HG02588 (cell line): ENCODE measurements at regions not wholly inside any gene's neighbourhood (a gene's known extent, or its start where the extent isn't known, plus 50 kb on each side); places are given as distances from the start of the nearest gene placed in this dataset.

Experiments
- ATAC-seq: cut with Tn5 transposase; IDR thresholded peaks from one replicate; pipeline ENCODE4 v1.9.1; 2021; ENCODE audit warnings: mild to moderate bottlenecking, moderate library complexity; ENCODE audit not compliant: unreplicated experiment

- no peak for ATAC-seq
Observed at GRCh38 chr5:120738568-120738967, 274.5 kb downstream of the PRR16 start.

DNA sequence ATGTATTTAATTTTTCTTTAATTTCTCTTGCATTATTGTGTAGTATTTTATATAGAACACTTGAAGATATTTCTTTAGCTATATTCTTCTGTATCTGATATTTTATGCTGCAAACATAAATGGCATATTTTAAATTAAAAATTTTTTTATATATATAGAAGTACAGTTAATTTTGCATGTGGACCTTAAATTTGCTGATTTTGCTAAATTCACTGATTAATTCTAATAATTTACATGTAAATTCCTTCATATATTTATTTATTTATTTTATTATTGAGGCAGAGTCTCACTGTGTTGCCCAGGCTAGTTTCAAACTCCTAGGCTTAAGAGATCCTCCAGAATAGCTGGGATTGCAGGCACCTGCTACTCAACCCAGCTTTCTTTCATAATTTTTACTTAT lies 276.9 kb downstream of the PRR16 start:
- ATAC-seq: no peak

GRCh38 chr5:120748474-120748873 lies 284.4 kb downstream of the PRR16 start:
- no peak for ATAC-seq

DNA sequence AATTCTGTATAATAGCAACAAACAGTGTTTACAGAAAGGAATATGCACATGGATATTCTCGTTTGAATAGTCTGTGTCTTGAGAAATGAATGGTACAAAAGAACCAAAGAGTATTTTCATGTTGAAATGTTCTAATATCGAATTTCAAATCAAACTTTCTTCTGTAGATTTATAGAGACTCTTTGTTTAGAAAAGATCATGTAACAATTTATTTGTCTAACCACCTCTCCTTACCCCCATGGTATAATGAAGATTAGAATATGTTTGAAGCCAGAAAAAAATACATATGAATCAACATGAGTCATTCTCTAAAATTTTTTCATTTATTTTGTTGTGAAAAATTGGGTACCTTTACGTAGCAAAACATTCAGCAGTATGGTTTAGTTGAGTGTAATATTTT lies 285.6 kb downstream of the PRR16 start:
- no peak for ATAC-seq

DNA sequence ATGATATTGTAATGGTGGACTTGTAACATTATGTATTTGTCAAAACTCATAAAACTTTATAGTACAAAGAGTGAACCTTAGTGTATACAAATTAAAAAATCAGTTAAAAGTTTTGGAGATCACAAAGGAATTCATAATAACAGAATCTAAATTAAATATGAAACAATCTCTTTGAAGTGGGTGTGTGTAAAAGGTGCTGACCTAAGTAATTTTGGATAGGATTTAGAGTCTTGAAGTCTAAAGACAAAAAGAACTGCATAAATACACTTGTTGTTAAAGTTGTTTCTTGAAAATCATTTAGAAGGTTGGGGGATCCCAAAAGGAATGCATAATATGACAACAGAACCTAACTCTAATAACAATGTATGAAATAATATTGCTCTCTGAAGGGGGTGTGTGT lies 295.5 kb downstream of the PRR16 start:
- ATAC-seq: no peak

DNA sequence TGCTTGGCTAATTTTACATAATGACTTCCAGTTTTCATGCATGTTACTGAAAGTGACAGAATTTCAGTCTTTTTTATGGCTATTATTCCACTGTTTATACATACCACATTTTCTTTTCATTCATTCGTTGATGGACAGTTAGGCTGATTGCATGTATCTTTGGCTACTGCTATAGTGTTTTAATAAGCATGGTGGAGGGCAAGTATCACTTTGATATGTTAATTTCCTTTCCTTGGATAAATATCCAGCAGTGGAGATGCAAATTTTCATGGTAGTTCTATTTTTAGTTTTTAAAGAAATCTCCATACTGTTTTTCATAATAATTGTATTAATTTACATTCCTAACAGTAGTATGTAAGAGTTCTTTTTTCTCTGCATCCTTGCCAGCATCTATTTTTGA lies 297.9 kb downstream of the PRR16 start:
- ATAC-seq: no peak

DNA sequence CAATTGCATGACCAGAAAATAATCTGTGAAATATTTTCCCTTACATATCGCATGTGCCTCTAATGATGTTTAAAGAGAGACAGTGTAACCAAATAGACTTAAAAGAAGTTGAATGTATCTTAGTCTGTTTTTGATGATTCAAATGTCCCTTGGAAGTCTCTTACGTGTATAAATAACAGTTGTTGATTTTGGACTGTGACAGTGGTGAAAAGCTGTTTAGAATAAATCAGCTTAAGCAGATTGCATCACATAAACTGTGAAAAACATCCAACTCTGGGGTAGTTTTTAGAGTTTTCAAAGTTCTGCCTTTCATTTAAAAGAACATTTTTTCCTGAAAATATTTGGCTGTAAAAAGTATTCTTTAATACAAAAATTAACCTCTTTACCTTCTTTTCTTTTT lies 301.1 kb downstream of the PRR16 start:
- no peak for ATAC-seq

DNA sequence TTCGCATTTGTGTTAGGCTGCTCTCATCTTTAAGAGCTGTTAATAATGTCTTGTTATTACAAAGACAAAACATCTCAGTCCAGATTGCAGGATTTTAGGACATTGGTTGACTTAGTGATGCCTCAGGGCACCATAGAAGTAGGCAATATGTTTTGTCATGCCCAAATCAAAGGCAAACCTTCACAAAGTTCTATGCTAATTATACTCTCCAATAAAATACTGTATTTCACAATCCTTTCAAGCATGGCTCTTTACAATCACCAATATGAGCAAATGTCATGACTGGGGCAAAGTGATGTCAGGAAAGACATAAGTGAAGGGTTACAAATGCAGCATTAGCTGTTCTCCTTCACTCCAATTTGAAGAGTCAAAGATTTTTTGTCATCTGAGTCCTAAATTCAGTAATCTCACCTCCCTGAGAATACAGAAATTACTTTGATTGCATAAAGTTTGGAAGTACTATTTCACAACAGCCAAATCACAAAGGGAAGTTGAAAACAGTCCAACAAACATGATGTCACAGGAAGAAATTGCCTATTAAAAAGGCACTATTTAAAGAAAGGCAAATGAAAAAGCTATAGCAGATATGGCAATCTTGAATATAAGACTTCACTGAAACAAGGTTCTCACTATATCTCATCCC lies 303.2 kb downstream of the PRR16 start:
- no peak for ATAC-seq

DNA sequence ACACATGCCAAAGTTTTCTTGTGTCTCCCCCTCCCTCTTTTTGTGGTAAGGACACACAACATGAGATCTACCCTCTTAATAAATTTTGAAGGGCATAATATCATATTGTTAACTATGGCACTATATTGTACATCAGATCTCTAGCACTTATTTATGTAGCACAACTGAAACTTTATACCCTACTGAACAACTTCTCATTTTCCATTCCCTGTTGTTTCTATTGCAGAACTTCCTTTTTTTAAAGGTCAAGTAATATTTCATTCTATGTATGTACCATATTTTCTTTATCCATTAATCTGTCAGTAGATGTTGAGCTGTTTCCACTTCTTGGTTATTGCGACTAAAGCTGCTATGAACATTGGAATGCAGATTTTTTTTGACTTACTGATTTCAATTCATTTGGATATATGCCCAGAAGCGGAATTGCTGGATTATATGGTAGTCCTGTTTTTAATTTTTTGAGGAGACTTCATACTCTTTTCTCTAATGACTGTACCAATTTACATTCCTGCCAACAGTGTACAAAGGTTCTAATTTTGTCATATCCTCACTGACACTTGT lies 305.3 kb downstream of the PRR16 start:
- ATAC-seq: no peak

DNA sequence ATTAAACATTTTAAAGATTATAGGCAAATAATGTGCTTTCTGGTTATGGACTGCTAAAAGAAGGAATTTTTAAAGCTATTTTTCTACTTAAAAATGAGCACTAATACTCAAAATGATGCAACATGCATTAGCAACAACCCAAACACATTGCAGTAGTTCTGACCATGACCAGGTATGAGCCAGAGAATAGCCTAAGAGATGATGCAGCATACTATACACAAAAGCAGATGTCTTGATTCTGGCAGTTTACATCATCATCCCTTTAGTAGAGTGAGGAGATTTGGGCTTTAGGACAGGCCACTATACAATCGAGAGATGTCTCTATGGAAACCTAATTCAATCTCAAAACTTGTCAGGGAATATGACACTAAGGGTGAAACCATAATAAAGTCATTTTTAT lies 307.1 kb downstream of the PRR16 start:
- no peak for ATAC-seq

DNA sequence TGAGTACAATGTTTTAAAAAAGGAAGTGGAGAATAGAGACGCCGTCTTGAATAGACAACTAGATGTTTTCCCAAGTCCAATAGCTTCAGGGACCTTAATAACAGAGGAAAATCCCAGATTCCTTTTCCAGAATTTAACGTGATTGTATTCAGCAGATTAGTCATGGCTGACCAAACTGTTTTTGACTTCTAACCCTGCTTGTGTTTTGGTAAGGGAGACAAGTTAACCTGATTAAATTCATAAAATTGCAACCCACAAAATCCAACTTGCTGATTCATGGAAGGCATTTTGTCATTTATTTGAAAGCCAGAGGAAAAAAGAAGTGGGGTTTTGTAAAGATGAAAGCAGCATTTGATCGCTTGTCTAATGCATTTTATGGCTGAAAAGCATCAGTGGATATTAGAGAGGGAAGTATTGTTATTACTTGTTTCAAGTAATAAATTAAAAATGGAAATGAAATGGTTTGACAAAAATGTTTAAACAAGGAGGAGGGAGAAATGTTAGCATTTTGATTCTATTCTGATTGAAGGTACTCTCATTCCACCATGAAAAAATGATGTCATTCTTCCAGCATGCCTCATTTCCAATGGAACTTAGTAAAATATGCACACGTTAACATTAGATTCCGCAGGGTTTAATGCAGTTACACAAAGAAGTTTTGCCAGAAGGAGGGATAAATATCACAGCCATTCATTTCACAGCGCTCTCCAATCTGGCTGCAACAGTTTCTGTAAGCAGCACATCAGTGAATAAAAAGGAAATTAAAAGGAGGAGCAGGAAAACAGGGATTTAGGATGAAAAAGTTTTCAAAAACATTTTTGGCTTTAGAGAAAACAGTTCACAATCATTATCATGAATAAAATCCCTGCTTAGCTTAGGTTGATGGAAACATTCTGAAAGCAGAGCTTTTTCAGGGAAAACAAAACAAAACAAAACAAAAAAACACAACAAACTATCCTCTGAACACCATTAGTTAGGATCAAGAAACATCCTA lies 314.7 kb downstream of the PRR16 start:
- ATAC-seq: no peak

GRCh38 chr5:120779674-120780073 lies 315.6 kb downstream of the PRR16 start:
- no peak for ATAC-seq

DNA sequence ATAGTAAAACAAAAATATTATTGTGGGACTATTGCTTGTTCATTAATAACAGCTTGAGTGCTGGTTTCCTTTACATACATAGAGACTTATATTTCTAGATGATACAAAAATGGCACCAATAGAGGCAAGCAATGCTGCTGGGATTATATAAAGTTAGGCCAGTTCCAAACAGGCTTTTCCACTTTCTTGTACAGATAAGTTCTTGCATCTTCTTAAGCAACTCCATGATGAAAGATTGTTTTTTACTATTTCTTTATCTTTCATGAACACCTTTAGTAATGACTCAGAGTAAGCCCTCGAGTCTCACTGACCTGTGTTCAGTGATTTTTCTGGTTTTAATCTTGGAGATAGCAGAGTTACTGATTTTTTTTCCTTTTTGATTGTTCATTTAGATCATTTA lies 324.4 kb downstream of the PRR16 start:
- ATAC-seq: no peak

DNA sequence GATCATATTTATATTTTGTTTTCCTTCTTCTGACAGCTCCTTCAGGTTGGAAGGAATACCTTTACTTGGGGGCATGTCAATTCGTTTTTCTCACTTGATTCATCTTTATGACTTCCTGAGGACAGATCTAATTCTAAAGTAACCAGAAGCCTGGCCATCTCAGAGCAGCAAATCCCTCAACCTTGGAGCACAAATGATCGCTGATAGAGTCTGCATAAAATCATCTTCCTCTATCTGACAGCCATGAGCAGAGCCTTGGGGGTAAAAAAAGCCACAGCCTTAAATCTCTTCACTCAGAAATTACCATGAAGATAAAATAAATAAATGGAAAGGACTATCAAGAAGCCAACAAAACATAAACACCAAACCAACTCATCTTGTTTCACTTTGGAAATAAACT lies 325.8 kb downstream of the PRR16 start:
- ATAC-seq: no peak

- no peak for ATAC-seq
Observed at GRCh38 chr5:120790339-120790738, 326.2 kb downstream of the PRR16 start.

DNA sequence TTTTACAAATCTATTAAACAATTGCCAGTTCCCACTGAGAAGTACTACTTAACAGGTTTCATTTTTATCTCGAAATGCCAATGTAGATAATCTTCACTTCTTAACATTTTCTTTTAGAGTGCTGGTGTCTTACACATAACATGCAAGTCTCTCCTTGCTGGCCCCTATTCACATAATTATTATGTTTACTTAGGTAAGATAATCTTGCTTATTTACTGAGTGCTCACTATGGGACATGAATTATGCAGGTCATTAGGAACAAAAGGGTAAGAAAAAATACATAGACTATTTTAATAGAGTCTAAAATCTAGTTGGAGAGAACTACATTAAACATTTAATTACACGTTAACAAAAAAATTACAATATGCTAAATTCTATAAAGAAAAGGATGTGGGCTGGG lies 328.4 kb downstream of the PRR16 start:
- ATAC-seq: no peak

- ATAC-seq: no peak
Observed at GRCh38 chr5:120794121-120794520, 330.0 kb downstream of the PRR16 start.

DNA sequence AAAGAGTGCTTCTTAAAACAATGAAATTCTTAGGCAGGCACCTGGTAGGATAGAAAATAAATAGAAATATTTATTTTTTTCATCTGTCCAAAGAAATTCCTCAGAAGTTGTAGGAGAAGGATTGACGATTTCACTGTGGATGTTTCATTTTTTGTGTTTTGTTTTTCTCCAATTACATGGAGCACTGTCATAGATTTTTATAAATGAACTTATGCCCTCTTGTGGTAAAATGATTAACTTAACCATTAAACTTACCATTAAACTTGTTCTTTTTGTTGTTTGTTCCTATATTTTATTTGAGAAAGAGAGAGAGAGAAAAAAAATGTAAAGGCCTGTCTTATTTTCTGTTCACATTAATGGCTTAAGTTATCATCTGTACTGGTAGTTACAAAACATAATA lies 339.2 kb downstream of the PRR16 start:
- no peak for ATAC-seq

DNA sequence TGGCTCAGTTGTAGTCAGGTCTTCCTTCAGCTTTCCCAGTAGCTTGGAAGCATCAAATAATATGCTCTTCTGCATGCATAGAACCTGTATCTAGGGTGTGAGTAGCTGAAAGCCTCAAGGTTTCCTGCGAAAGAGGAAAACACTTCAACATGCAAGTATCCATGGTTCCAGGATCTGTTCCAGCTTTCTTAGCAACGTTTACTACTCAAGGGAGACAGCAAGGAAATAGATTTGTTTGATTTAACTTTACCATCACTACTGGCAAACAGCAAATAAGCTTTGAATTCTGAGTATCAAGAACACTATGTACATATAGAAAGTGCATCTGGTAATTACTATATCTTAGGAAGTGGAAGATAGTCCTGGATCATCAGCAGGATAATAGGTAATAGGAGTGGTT lies 341.0 kb downstream of the PRR16 start:
- no peak for ATAC-seq

- ATAC-seq: no peak
Observed at GRCh38 chr5:120806202-120806601, 342.1 kb downstream of the PRR16 start.

GRCh38 chr5:120808135-120808534 lies 344.0 kb downstream of the PRR16 start:
- ATAC-seq: no peak

DNA sequence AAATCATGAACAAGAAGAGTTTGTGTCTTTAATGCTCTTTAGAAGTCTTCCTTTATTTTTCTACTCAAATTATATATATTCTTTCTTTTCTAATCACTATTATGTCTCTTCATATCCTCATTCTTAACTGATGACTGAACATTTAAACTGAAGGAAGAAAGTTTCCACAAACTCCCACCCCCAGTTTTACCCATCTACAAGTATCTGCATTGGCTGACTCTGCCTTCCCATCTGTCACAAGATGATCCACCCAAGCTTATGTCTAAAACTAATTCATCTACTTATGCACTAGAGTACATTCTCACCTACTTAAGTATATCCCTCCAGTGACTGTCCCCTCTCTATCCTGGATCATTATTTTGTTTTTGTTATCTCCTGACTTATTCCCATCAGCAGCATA lies 344.5 kb downstream of the PRR16 start:
- ATAC-seq: no peak
